Central memory CD4-positive, alpha-beta T cell (primary cell): ENCODE measurements at regions not wholly inside any gene's neighbourhood (a gene's known extent, or its start where the extent isn't known, plus 50 kb on each side); places are given as distances from the start of the nearest gene placed in this dataset.

Source experiments
- DNase-seq: peaks from one replicate; pipeline ENCODE4 v3.0.0; 2022

DNA sequence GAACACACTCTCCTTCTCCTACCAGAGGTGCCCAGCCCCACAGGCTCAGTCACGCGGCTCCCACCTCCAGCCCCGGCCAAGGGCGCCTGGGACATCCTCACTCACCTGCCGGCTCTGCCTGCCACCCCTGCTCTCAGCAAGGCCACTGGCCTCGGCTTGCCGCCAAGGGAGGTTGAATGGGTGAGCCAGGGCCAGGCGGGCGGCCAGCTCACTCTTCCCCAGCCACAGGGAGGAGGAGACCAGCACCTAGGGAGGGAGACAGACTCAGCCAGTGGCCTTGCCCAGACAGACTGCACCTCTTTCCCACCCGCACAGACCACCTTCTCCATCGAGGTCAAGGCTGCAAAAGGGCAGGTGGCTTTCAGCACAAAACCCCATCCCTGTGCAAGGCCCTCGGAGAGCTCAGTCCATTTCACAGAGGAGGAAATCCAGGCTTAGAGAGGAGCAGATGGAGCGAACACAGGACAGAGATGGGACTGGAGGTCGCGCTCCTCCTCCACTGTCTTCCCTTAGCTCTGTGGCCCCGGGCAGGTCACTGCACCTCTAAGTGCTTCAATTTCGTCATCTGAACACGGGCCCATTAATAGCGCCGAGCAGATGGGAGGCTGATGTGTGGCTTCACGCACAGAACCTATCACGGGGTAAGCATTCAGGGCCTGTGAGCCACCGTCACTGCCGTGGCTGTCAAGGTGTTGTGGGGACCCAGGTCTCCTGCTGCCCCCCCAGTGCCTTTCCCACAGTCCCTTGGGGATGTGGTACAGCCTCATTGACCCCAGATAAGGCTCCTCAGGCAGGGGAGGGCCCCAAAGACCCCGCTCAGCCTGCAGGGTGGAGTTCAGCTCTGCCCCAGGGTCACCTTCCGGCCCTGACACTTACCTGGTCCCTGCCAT is 56.1 kb downstream of the RMI2 start:
- no peak for DNase-seq

DNA sequence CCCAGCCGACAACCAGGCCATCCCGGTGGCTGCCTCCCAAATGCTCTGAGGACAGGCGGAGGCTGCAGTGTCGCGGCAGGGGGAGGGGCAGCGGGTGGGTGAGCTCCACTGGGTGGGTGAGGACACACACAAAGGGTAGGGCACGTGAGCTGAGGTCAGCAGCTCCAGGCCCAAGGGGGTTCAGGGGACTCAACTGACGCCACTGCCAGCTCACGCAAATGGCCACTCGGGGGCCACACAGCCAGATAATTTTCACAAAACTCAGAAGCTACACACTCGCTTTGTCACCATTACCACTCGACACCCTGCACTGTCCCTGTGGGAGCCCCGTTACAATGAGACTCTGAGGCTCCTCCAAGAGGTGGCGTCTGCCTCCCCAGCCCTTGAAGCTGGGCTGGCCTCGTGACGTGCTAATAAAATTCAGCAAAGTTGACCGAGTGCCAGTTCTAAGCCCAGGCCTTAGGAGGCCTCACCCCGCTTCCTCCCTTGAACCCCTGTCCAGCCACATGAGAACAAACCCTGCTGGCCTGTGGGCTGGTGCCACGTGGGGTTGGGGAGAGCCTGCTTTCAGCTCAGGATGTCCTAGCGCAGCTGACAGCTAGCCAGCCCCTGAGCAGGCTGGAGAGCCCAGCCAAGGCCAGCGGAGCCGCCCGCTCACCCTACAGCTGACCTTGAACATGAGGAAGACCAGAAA is 56.9 kb downstream of the RMI2 start:
- no peak for DNase-seq

DNA sequence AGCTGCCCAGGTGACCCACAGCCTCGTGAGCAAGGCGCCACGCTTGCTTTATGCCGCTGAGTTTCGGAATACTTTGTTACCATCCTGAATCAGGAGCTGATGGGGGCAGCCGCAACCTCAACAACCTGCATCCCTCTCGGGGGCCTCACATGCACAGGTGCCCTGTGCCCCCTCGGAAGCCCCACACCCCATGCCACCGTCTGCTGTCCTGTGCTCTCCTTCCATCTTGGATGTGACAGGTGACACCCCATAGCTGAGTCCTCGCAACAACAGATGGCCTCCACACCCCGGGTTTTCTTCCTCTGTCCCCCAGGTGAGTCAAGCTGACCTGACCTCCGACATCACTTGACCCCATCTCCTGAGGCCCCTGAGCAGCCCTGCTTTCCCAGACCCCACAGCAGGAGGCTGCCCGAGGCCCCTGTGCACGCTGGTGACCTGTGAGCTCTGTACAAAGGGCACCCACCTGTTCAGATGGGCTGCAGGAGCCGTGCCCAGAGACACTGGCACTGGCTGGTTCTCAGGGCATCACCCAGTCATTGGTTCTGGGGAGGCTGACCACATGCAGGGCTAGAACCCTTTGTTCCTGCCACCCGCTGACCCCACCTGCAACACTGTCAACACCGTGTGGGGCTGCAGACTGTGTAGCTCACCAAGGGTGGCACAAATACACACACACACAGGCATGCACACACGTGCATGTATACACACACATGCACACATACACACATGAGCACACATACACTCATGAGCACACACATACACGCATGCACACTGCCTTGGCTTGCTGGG is 57.7 kb downstream of the RMI2 start:
- no peak for DNase-seq

DNA sequence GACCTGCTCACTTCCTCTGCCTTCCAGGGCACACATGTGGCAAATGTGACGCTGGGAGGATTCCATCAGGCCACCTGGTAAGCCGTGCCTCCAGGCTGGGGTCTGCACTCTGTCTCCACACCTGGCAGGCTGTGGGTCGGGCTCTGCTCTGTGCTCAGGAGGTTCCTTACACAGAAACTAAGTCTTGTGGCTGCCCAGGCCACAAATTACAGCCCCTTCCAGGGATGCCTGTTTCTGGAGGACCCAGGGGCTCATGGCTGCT is 58.2 kb downstream of the RMI2 start:
- DNase-seq: no peak

DNA sequence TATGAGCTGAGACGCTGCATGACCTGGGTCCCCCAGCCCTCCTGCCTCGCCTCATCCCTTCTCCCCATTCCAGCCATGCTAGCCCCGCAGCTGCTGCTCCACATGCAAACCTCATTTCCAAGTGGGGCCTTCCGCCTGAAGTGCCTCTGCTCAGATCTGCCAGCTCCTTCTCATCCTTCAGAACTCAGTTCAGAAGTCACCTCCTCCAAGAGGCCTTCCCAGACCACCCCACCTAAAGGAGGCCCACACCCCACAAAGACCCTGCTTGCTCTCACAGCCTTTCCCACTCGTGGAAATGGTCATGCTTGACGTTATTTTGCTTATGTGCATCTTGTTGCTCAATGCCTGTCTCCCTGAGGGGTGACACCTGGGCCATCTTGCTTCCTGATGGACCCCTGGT is 58.7 kb downstream of the RMI2 start:
- DNase-seq: no peak

DNA sequence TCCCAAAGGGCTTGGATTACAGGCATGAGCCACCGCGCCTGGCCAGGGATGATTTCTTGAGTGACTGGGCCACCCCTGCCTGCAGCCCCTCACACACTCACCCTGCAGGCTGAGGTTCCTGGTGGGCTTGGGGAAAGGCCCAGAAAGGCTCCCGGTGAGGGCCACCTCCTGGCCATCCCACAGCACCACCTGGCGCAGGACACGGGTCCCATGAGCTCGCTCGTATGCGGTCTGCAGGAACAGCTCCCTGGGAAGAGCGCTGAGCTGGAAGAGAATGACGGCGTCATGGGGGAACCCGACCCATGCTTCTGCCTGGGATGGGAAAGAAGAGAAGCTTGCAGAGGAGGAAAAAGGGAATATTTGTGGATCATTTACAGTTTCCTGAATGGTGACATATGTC is 59.3 kb downstream of the RMI2 start:
- no peak for DNase-seq

DNA sequence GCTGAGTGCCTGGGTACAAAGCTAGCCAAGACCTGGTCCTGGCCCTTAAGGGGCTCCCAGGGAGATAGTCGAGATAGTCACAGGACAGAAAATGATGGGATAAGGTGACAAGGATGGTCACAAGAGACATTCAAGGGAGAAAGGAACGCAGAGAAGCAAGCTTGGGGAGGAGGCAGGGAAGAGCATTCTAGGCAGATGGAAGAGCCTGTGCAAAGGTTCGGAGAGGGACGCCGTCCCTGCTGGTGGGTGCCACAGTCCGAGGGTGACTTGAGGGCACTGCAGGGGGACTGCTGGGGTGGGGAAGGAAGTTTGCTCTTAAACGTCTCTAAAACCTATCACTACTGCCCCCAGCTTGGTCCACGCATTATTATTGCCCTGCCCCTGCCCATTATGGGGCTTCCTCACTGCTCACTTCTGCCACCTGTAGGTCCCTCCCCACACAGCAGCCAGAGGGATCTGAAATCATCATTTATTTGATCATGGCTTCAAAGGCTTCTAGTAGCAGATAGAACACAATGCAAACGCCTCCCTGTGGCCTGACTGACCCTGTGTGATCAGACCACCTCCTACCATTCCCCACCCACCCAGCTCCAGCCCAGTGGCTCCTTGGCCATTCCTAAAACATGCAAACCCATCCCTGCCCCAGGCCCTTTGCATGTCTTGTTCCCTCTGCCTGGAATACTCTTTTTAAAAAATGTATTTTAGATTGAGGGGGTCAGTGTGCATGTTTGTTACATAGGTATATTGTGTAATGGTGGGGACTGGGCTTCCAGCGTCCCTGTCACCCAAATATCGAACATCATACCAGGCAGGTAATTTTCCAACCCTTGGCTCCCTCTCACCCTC is 60.3 kb downstream of the RMI2 start:
- no peak for DNase-seq

DNA sequence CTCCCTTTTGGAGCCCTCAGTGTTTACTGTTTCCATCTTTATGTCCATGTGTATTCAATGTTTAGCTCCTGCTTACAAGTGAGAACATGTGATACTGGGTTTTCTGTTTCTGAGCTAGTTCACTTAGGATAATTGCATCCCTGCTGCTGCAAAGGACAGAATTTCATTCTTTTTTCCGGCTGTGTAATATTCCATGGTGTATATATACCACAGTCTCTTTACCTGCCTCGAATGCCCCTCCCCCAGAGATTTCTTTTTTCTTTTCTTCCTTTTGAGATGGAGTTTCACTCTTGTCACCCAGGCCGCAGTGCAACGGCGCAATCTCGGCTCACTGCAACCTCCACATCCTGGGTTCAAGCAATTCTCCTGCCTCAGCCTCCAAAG is 60.9 kb downstream of the RMI2 start:
- no peak for DNase-seq

DNA sequence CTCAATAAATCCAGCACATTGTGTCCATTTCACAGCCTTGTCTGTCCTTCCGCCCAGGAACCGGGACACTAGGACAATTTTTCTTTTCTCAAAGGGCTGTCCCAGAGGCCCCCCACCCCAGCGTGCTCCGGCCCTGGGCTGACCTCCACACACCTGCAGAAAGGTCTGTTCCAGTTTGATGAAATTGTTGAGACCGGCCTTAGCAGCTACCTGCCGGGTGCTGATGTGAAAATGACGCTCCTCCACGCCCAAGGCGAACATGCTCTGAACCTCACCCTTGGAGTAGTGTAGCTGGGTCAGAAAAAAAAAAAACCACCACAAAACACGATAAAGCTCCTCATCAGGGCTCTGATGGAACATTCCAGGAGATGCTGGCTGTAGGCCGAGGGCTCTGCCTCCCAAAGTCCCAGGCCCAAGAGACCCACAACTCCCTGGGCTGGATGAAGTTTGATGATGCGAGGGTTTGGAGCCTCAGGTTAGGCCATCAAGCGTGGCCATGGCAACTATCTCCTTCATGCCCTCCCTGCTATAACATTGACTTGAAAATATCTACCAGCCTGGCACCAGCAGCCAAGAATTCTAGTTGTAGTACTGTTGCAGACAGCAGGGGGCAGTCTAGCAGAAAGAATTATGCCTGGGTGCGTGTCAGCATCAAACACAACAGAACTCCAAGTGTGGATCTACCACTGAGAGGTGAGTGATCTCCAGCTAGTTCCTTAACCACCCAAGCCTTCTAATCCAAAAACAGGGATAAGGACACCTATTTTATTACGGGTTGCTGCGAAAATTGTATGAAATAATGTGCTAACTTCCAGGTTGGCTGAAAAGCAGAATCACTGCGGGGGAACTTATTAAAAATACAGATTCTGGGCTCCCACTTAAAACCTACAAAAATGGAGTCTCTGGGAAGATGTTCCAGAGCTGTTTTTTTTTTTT is 62.1 kb downstream of the RMI2 start:
- peak; percentile 61 for DNase-seq

DNA sequence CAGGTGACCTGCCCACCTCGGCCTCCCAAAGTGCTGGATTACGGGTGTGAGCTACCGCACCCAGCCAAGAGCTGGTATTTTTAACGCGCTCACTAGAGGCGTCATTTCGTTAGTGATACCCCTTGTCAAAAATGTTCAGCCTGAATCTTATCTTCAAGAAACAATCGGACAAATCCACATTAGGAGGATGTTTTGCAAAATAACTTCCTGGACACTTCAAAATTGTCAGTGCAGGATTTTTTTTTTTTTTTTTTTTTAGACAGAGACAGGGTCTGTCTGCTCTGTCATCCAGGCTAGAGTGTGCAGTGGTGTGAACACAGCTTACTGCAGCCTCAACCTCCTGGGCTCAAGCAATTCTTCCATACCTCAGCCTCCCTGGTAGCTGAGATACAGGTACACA is 63.0 kb downstream of the RMI2 start:
- DNase-seq: no peak

DNA sequence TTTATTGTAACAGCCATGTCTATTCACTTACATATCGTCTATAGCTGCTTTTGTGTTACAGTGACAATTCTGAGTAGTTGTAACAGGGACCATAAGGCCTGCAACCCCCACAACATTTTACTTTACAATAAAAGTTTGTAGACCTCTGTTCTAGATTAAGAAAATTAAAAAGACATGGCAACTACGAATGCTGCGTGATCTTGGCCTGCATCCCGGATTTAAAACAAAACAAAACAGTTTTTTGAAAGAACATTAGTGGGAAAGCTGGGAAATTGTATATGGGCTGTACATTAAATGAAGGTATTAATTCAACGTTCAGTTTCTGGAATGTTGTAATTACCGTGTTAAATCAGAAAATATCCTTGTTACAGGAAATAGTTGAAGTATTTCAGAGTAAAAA is 64.1 kb downstream of the RMI2 start:
- DNase-seq: no peak

DNA sequence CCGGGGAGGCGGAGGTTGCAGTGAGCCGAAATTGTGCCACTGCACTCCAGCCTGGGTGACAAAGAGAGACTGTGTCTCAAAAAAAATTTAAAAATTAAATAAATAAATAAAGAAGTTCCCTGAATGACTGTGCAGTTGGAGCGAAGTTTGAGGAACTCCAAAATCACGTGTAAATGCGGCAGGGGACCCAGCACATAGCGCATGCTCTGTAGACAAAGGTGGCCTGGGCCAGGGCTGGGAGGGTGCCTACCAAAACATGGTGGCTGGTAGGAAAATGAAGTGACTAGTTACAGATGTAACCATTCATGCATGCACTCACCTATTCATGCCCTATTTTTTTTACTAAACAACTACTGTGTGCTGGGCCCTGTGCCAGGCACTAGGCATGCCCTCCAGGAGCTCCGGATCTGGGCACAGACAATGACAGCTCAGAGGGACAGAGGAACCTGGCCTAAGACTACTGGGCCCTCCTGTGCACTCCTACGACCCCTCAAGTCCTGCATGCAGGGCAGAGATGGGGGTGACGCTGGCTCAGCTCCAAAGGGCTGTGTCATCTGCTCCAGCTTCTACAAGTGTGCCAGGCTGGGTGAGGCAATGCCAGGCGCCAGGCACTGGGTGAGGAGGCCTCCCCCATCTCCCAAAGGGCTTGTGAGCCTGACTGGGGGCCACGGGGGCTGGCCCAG is 65.3 kb downstream of the RMI2 start:
- no peak for DNase-seq

DNA sequence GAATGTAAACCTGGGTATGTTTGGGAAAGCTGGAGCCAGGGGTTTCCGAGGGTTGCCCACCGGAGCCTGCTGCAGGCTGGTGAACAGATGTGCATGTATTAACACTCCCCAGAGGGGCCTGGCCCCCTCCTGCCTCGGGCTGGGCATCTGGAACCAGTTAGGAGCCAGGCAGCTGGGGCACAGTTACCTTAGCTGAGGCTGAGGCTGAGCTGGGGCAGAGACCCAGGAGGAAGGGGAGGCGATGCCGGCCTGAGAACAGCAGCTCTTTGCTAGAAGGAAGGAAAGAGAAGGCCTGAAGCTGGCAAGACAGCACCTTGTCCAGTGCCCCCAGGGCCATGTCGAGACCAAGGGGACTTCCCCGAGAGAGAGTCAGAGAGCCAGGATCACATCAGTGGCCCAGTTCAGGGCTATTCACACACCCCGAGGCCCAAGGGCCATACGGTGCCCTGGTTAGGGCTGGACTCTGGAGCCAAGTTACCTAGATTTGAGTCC is 65.8 kb downstream of the RMI2 start:
- DNase-seq: no peak

DNA sequence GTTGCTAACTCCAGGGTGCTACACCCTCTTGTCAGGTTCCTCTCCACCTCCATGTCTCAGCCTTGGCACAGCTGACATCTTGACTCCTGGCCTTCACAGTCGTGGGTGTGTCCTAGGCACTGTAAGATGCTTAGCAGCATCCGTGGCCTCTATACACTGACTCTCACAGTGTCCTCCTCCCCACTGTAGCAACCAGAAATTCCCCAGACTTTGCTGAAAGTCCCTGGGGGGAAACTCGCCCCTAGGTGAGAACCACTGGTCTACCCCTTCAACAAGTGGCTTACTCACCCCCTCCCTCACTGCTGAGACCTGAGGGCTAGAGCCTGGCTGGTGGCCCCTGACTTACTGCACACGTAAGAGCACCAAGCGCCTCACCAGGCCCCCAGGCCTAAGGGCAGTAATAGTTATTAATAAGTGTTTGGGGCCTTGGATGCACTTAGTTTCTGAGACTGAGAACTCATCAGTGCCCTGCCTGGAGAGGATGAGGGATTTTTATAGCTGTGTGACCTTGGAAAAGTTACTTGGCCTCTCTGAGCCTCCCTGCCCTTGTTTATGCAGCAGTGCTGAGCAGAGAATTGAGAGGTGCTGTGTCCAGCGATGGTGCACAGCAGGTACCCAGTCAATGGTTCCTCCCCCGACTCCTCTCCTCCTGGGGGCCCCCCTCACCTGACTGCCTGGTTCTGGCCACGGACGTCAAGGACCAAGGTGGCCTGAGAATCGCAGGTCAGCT is 67.1 kb downstream of the RMI2 start:
- no peak for DNase-seq

DNA sequence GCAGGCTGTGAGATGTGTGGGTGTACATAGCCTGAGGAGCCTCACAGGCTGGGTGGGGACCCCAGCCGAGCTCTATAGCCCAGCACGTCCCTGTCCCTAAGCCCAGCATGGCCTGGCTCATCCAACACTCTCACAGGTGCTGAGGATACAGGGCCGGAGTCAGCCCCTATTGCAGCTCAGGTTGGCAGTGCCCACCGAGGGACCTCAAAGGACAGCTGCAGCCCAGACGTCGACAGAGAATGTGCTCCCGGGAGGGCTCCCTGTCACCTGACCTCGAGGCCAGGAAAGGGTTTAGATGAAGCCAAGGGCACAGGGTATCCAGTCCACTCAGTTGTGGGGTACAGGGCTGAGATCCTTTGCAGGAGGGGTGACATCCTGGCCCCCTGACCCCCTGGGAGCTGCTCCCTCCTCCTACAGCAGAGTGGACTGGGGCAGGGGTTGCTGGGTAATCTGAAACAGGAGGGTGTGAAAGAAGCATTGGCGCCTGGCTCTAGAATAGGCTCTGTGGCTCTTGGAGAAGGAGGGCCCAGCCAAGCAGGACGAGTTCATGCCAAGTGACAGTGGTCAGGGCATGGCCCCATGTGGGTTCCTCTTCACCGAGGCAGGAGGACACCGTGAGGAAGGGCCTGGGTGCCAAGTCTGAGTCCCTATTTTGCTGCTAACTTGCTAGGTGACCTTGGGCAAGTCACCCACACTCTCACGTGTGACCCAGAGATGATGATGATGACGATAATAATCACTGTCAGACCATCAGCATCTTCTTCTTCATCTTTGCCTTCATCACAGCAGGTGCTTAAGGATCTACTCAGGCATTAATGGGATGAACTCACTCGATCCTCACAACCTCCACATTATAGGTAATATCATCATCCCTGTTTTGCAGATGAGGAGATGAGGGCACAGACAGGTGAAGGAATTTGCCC is 68.0 kb downstream of the RMI2 start:
- no peak for DNase-seq

DNA sequence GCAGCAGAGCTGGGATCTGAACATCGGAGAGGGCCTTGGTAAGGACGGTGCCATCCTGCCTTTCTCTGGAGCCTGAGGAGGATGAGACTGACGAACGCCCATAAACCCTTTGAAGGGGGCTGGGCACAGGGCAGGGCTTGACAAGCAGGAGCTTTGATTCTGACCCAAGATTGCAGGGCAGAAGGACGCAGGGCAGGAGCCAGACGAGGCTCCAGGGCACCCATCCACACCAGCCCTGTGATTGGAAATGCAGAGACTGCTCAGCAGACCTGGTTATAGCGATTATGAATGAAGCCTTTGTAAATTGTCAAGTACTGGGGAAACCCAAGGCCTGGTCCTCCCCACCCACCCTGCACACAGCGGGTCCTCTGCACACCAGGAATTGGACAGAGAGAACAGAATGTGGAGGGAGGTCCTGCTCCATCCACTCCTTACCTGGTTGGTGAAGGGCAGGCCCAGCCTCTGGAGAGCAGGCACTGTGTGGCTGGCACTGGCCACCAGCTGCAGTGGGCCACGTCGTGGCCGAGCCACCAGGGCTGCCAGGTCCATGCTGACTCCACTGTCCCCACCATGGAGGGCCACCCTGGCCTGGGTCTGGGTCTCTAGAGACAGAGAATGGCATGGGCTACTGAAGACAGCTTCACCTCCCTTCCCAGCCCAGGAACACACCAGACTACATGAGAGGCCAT is 68.8 kb downstream of the RMI2 start:
- no peak for DNase-seq

DNA sequence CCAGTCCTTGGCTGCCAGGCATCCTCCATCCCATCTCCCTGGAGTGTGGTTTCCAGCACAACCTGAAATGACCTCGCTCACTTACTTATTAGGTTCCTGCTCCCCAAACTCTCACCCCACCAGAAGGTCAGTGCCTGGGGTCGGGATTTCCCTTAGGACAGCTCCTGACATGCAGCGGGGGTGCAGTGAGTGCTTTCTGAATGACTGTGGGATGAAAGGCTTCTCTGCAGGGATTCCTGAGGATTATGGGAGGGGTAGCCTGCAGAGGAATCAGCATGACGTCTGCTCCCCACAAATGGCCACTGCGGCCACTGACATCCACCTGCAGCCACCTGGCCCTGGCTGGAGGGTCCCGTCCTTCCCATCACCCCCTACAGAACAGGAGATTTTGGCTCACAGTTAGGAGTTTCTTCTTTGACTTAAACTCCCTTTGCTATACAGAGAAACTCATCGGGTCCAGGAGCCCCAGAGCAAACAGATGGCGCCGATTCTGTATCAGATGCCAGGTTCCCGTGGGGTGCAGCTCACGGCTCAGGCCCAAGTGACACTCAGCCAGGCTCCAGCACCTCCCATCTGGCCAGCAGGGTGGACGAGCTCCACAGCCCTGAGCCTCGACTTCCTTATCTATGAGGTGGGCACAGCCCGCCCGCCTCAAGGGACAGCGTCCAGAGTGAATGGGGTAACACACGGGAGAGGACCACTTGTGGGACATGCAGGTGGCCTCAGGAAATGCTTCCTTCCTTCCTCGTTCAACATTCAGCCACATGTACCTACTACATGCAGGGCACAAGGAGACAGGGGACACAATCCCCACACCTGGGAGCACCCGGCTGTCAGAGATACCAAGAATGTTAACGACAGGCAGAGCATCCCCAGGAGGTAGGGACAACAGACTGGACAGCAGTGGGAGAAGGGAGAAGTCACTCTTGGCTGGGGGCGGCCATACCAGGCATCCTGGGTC is 69.8 kb downstream of the RMI2 start:
- DNase-seq: no peak
